ENCODE measurements at regions not wholly inside any gene's neighbourhood (a gene's known extent, or its start where the extent isn't known, plus 50 kb on each side); places are given as distances from the start of the nearest gene placed in this dataset.
"Not testable (repeated sequence)": the region's sequence is repeated elsewhere in the genome, so short reads cannot be mapped to it uniquely, and the experiment has no call there.

DNA sequence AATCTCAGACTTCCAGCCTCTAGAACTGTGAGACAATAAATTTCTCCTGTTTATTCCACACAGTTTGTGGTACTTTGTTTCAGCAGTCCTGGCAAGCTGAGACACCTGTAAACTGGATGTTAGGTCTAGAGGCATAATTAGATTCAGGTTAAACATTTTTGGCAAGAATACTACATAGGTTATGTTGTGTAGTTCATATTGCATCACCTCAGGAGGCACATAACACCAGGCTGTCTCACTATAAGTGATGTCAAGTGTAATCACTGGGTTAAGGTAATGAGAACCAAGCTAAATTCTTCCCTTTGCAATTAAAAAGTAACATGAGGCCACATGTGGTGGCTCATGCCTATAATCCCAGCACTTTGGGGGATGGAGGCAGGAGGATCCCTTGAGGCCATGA lies 214.2 kb downstream of the ZNF674 start:
- no peak for DNase-seq
- Mint-ChIP-seq H3K36me3 (ENCODE audit: low read depth) (peaks cover 4% of the 10 kb centered on the region), H3K27ac (no peak overlapping the region), H3K27me3 (no peaks in the 10 kb centered on the region), H3K4me3 (no peak overlapping the region), H3K9me3 (peaks cover 7% of the 10 kb centered on the region), H3K4me1 (peaks cover 7% of the 10 kb centered on the region)
- intact Hi-C loops (cut with micrococcal nuclease): no loop called here

DNA sequence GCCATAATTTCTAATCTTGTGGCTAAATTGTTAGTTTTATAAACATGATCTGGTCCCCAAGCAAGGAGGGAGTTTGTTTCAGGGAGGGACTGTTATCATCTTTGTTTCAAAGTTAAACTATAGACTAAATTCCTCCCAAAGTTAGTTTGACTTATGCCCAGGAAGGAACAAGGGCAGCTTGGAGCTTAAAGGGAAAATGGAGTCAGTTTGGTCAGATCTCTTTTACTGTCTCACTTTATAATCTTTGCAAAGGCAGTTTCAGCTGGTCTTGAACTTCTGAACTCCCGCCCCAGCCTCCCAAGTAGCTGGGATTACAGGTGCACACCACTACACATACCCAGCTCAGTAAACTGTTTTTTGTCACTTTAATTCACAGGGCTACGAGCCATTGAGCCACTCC lies 214.7 kb downstream of the ZNF674 start:
- Mint-ChIP-seq H3K4me1 (peaks cover 9% of the 10 kb centered on the region), H3K9me3 (peaks cover 6% of the 10 kb centered on the region), H3K27me3 (no peaks in the 10 kb centered on the region), H3K4me3 (no peak overlapping the region), H3K36me3 (ENCODE audit: low read depth) (peaks cover 4% of the 10 kb centered on the region), H3K27ac (no peak overlapping the region)
- no peak for DNase-seq
- intact Hi-C loops (cut with micrococcal nuclease): no loop called here

- H3K4me1 Mint-ChIP-seq: peaks cover 20% of the 10 kb centered on the region
- no peaks in the 10 kb centered on the region for H3K36me3 Mint-ChIP-seq (ENCODE audit: low read depth)
- H3K4me3 Mint-ChIP-seq: no peak overlapping the region
- H3K9me3 Mint-ChIP-seq: peaks cover 2% of the 10 kb centered on the region
- no peaks in the 10 kb centered on the region for H3K27me3 Mint-ChIP-seq
- H3K27ac Mint-ChIP-seq: no peak overlapping the region
- no peak for DNase-seq
- intact Hi-C loops (cut with micrococcal nuclease): no loop called here
These were observed 217.1 kb downstream of the ZNF674 start for GRCh38 chrX:46328133-46328532.

GRCh38 chrX:46327566-46328115 lies 217.6 kb downstream of the ZNF674 start:
- Mint-ChIP-seq H3K4me1 (peaks cover 24% of the 10 kb centered on the region), H3K4me3 (no peak overlapping the region), H3K9me3 (peaks cover 2% of the 10 kb centered on the region), H3K27ac (peak overlapping the region; percentile 56), H3K36me3 (ENCODE audit: low read depth) (no peaks in the 10 kb centered on the region), H3K27me3 (no peaks in the 10 kb centered on the region)
- intact Hi-C loops (cut with micrococcal nuclease): no loop called here
- no peak for DNase-seq

GRCh38 chrX:46326161-46326560 lies 219.1 kb downstream of the ZNF674 start:
- Mint-ChIP-seq H3K4me1 (peaks cover 34% of the 10 kb centered on the region), H3K9me3 (peaks cover 2% of the 10 kb centered on the region), H3K4me3 (no peak overlapping the region), H3K27ac (no peak overlapping the region), H3K27me3 (no peaks in the 10 kb centered on the region), H3K36me3 (ENCODE audit: low read depth) (no peaks in the 10 kb centered on the region)
- intact Hi-C loops (cut with micrococcal nuclease): no loop called here
- DNase-seq: no peak

- no peaks in the 10 kb centered on the region for H3K36me3 Mint-ChIP-seq (ENCODE audit: low read depth)
- H3K9me3 Mint-ChIP-seq: peaks cover 2% of the 10 kb centered on the region
- H3K27me3 Mint-ChIP-seq: no peaks in the 10 kb centered on the region
- H3K4me1 Mint-ChIP-seq: peaks cover 40% of the 10 kb centered on the region
- no peak for DNase-seq
- H3K27ac Mint-ChIP-seq: peak overlapping the region; percentile 77
- H3K4me3 Mint-ChIP-seq: no peak overlapping the region
- intact Hi-C loops (cut with micrococcal nuclease): no loop called here
These were observed 219.8 kb downstream of the ZNF674 start for GRCh38 chrX:46325312-46325877.

- Mint-ChIP-seq H3K27me3 (no peaks in the 10 kb centered on the region), H3K9me3 (peaks cover 1% of the 10 kb centered on the region), H3K4me1 (peaks cover 49% of the 10 kb centered on the region), H3K27ac (no peak overlapping the region), H3K4me3 (no peak overlapping the region), H3K36me3 (ENCODE audit: low read depth) (no peaks in the 10 kb centered on the region)
- no peak for DNase-seq
- intact Hi-C loops (cut with micrococcal nuclease): no loop called here
These were observed 221.1 kb downstream of the ZNF674 start for GRCh38 chrX:46324166-46324565.

GRCh38 chrX:46322929-46323328 lies 222.3 kb downstream of the ZNF674 start:
- Mint-ChIP-seq H3K27ac (peak overlapping the region; percentile 5), H3K4me3 (peak overlapping the region; percentile 1), H3K4me1 (peaks cover 51% of the 10 kb centered on the region)
- DNase-seq; intact Hi-C loops (cut with micrococcal nuclease); H3K27me3 Mint-ChIP-seq; H3K36me3 Mint-ChIP-seq (ENCODE audit: low read depth); H3K9me3 Mint-ChIP-seq: not testable (repeated sequence)

- no peak overlapping the region for H3K4me3 Mint-ChIP-seq
- peaks cover 2% of the 10 kb centered on the region for H3K36me3 Mint-ChIP-seq (ENCODE audit: low read depth)
- peak overlapping the region; percentile 62 for H3K27ac Mint-ChIP-seq
- H3K4me1 Mint-ChIP-seq: peaks cover 48% of the 10 kb centered on the region
- intact Hi-C loops (cut with micrococcal nuclease): loop anchor here (2.0 kb wide), 3 partner anchors 43 to 515 kb away; no protein-coding TSS in a partner anchor
- no peak for DNase-seq
- H3K27me3 Mint-ChIP-seq: no peaks in the 10 kb centered on the region
- H3K9me3 Mint-ChIP-seq: no peaks in the 10 kb centered on the region
These were observed 223.5 kb downstream of the ZNF674 start for GRCh38 chrX:46321676-46322075.

DNA sequence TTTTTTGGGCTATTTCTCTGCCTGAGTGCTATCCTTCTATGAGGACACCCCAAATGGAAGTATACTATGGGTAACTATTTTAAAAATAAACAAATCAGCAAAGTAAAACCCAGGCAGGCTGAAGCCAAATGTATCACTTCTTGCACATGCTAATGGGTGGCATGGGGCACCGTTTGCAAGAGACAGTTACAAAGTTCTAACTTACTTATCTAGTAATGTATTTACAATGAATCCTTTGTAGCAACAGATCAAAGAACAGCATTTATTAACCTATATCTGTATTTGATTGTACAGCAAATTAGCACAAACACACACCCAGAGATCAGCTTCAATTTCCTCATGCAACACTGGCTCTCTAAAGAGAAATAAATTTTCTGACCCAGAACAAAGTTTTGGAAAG lies 225.5 kb downstream of the ZNF674 start:
- Mint-ChIP-seq H3K4me3 (peak overlapping the region; percentile 31), H3K9me3 (no peaks in the 10 kb centered on the region), H3K36me3 (ENCODE audit: low read depth) (peaks cover 2% of the 10 kb centered on the region), H3K4me1 (peaks cover 40% of the 10 kb centered on the region), H3K27ac (peak overlapping the region; percentile 87), H3K27me3 (no peaks in the 10 kb centered on the region)
- intact Hi-C loops (cut with micrococcal nuclease): loop anchor here (2.0 kb wide), 3 partner anchors 41 to 513 kb away; no protein-coding TSS in a partner anchor
- no peak for DNase-seq

DNA sequence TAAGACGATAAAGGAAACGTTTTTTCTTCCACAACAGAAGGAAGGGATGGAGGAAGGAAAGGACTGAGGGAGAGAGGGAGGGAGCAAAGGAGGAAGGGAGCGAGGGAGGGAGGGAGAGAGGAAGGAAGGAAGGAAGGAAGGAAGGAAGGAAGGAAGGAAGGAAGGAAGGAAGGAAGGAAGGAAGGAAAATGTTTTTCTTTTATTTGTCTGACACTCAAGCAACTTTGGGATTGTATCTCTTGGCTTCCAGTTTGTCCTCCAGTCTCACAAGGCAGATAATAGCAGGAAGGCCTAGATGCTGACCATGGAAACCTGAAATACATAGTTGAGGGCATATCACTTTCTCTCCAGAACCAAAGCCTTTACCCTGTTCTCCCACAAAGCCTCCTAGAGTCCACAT lies 226.7 kb downstream of the ZNF674 start:
- Mint-ChIP-seq H3K36me3 (ENCODE audit: low read depth) (peaks cover 2% of the 10 kb centered on the region), H3K4me3 (no peak overlapping the region), H3K9me3 (no peaks in the 10 kb centered on the region), H3K27ac (no peak overlapping the region), H3K27me3 (no peaks in the 10 kb centered on the region), H3K4me1 (peaks cover 36% of the 10 kb centered on the region)
- intact Hi-C loops (cut with micrococcal nuclease): no loop called here
- DNase-seq: no peak

DNA sequence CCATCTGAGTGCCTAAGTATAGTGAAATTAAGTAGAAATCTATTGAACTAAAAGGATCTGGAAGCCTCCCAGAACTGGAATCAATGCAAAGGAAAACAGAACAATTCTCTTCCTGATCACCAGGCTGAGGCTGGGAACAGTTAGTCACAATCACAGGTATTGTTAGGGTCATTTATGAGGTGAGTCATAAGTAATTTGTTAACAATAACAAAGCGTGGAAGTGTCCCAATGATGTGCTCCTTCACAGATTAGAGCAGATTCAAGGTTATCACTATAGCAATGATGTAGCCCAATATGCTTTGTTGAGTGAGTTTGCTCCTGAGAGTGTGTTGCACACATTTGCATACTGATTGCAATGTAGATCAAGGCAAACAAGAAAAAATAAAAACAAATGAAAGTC lies 228.1 kb downstream of the ZNF674 start:
- DNase-seq: no peak
- Mint-ChIP-seq H3K4me1 (peaks cover 26% of the 10 kb centered on the region), H3K27me3 (no peaks in the 10 kb centered on the region), H3K4me3 (no peak overlapping the region), H3K36me3 (ENCODE audit: low read depth) (peaks cover 2% of the 10 kb centered on the region), H3K9me3 (no peaks in the 10 kb centered on the region), H3K27ac (no peak overlapping the region)
- intact Hi-C loops (cut with micrococcal nuclease): no loop called here

GRCh38 chrX:46311581-46312120 lies 233.6 kb downstream of the ZNF674 start:
- DNase-seq: no peak
- Mint-ChIP-seq H3K4me3 (no peak overlapping the region), H3K27me3 (no peaks in the 10 kb centered on the region), H3K36me3 (ENCODE audit: low read depth) (no peaks in the 10 kb centered on the region), H3K9me3 (no peaks in the 10 kb centered on the region), H3K27ac (peak overlapping the region; percentile 35), H3K4me1 (peaks cover 8% of the 10 kb centered on the region)
- intact Hi-C loops (cut with micrococcal nuclease): no loop called here

- H3K36me3 Mint-ChIP-seq (ENCODE audit: low read depth): no peaks in the 10 kb centered on the region
- no peak for DNase-seq
- peak overlapping the region; percentile 83 for H3K27ac Mint-ChIP-seq
- H3K27me3 Mint-ChIP-seq: no peaks in the 10 kb centered on the region
- H3K9me3 Mint-ChIP-seq: no peaks in the 10 kb centered on the region
- peaks cover 8% of the 10 kb centered on the region for H3K4me1 Mint-ChIP-seq
- intact Hi-C loops (cut with micrococcal nuclease): no loop called here
- no peak overlapping the region for H3K4me3 Mint-ChIP-seq
These were observed 234.3 kb downstream of the ZNF674 start for GRCh38 chrX:46310815-46311497.
